HG02943 (cell line): ENCODE measurements at regions not wholly inside any gene's neighbourhood (a gene's known extent, or its start where the extent isn't known, plus 50 kb on each side); places are given as distances from the start of the nearest gene placed in this dataset.
"Not testable (repeated sequence)": the region's sequence is repeated elsewhere in the genome, so short reads cannot be mapped to it uniquely, and the experiment has no call there.

Source experiments
- ATAC-seq: cut with Tn5 transposase; IDR thresholded peaks from one replicate; pipeline ENCODE4 v1.9.1; 2021; ENCODE audit warnings: mild to moderate bottlenecking, low read depth, moderate library complexity; ENCODE audit not compliant: unreplicated experiment

DNA sequence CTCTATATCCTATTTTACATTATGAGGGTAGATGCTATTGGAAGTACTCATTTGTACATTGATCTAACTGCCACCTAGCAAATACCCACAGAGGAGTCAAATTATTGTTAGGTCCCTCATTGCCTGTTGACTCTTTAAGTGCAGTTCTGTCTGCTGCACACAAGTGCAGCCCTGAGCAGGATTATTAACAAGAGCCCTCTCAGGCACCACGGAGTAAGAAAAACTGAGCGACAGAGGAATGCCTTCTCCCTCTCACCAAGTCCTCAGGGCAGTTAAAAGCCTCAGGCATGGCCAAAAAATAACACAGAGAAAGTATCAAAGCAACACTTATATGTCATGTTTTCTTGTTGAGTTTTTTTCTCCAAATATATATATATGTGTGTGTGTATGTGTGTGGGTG is 340.0 kb upstream of the NRG3 start:
- ATAC-seq: no peak

DNA sequence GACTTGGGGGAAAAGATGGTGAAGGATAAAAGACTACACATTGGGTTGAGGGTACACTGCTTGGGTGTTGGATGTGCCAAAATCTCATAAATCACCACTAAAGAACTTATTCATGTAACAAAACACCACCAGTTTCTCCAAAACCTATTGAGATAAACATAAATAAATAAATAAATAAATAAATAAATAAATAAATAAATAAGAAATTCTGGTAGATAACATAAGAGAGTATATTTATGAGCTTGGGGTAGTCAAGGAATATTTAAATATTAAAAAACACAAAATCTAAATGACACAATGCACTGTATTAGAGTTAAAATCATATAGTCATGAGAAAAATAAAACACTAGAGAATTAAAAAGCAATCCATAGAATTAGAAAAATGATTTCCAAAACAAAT is 333.5 kb upstream of the NRG3 start:
- no peak for ATAC-seq

DNA sequence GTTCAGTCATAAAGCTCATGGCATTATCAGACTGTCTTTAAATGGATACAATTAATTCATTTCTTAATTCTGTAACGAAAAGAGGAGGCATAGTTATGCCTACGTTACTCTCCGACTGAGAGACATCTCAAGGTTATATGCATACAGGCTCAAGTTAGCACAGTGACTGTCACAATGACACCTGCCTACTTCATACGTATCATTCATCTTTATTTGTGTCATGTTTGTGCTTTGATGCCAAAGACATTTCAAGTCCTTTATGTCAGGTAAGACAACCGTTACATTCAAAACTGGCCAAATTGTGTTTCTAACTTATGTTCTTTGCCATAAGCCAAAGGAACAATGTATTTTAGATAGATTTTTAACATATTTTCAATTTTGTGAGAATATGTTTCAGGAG is 328.8 kb upstream of the NRG3 start:
- no peak for ATAC-seq

DNA sequence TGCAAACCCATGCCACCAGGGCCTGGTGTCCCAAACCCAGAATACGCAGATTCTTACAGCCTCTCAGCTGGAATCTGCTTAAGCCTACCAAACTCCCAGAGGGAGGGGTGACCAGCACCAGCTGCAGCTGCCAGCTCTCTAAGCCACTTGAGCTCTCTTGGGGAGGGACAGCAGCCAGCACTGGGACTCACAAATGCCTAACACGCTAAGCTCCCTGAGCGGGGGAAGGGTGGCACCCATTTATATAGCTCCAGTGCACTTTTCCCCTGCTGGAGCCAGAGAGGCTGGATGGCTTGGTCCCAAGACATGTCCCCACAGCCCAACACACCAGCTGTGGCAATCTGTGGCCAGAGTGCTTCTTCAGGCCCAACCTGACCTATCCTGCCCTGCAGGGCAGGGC is 326.8 kb upstream of the NRG3 start:
- ATAC-seq: no peak

DNA sequence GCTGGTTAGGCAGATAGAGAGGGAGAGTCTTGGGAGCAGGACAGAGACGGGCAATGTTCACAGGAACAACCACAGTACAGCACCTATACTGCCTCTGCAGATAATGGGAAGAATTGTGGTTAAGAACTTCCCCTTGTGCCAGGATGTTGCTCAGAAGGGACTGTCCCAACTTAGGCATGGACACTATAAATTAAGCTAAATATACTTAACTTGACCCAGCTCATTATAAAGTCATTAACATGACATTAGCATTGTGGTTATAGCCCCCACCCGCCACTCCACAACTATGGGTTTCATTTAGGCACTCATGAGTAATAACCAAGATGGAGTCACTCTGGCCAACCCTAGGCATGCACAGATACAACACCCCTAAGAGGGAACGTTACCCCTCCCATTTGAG is 310.9 kb upstream of the NRG3 start:
- ATAC-seq: no peak

DNA sequence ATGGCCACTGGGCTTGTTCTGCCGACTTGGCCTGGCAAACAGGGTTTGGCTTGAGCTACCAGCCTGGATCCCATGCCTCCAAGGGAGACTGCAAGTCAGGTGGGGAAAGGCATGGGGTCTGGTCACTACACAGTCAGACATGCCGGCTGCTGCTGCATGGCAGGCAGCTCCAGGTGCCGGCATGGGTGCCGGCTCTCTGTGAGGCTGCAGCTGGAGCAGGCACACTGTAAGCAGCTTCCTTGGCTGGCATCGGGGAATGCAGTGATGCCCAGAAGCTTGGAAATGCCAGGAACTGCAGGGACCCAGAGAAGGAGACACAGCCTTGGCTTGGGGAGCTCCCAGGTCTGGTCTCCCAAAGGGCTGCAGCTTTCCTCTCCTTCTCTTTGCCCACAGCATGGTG is 305.5 kb upstream of the NRG3 start:
- ATAC-seq: no peak

DNA sequence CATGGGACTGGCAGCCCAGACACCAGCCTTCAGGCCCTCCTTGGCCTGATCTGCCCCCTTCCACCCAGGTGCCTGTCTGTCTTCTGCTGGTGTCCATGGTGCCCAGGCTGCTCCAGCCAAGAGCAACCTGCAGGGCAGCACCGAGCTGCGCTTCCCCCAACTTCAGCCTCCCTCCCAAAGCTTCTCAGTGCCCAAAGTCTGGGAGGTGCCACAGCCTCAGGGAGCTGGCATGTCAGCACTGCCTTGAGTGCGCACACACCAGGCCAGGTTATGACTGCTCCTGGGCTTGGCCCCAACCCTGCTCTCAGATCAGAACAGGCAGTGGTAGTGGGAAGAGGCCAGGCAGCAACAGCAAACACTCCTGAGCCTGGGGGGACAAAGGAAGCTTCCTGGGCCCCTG is 304.6 kb upstream of the NRG3 start:
- no peak for ATAC-seq

DNA sequence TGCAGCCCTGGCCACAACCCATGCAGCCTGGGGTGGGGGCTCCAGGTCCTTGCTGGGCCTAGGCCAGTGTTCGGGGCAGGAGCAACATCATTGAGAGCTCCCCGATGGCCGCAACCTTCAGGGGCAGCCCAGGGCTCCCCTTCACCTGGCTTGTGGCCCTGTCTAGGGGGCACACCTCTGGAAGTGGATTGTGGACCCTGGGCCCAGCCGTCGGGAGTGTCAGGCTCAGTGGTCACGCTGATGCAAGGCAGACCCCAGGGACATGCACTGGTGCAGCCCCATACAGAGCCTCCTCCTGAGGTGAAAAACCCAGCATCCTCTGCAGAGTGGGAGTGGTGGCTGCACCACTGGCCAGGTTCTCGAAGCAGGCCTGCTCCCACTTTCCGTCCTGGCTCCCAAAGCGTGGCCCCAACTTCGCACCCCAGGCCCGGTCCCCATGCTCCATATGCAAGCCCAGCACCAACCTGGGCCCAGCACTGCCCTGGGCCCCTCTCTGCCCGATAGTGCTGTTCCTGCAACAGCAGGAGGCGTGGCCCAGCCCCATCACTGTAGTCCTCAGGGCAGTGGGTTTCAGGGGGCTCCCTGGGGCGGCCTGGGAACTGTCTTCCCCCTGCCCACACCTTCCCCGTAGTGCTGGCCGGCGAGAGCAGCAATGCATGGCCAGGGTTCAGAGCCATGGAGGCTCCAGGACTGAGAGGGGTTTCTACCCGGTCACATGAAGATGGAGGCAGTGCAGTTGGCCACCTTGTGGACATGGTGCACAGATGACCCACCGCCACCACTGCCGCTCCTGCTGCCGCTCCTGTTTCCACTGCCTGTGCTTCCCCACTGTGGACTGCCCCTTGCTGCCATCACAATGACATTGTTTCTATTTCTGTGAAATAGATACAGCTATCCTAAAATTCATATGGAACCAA is 303.9 kb upstream of the NRG3 start:
- no peak for ATAC-seq

DNA sequence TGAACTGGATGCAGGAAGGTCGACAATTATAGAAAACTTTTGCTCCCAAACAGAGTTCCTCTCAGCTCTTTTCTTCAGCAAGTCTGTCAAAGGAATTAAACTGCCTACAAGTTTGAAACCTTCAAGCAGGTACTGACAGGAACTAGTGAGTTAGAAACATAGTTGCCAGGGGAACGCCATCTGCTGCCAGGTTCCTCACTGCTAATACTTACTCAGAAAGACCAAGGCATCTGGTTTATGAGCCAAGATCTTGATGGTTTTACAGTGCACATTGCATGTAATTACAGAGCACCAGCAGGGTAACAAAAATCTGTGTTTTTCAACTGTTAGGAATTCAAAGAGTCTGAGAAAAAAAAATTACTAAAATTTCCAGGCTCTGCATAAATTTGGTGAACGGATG is 300.0 kb upstream of the NRG3 start:
- ATAC-seq: no peak

DNA sequence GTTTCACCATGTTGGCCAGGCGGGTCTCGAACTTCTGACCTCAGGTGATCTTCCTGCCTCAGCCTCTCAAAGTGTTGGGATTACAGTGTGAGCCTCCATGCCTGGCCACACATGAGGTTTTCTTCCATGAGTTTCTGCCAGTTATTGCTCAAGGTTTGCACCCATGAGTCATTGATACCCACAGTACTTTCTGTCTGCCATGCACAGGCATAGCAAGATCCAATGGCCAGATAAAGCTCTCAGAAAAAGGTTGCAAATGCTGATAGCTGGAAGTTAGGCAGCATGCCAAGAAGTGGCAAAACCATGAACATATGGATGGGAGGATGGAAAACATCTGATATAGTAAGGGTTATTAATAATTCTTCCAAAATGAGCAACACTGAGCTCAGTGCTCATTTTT is 298.7 kb upstream of the NRG3 start:
- ATAC-seq: no peak

DNA sequence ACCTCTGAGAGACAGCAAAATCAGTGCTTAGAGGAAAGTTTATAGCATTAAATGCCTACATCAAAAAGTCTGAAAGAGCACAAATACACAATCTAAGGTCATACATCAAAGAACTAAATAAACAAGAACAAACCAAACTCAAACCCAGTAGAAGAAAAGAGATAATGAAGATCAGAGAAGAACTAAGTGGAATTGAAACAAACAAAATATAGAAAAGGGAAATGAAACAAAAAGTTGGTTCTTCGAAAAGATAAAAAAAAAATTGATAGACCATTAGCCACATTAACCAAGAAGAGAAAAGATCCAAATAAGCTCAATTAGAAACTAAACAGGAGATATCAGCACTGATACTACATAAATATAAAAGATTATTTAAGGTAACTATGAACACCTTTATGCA is 280.0 kb upstream of the NRG3 start:
- ATAC-seq: no peak

DNA sequence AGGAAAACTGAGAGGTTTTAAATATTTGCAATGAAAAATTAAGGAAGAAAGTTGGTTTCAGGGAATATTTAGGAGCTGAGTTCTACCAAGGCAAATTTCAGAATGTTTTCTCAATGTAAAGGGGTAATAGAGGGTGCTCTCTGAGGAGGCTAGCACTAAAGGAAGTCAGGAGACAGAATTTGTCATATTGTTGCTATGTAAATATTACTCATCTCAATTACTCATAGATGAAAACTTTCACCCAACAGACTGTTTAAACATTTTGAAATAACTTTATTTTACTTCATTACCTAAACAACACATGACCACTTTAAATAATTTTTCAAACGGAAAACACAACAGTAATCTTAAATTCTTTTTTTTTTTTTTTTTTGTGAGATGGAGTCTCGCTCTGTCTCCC is 274.8 kb upstream of the NRG3 start:
- ATAC-seq: no peak

DNA sequence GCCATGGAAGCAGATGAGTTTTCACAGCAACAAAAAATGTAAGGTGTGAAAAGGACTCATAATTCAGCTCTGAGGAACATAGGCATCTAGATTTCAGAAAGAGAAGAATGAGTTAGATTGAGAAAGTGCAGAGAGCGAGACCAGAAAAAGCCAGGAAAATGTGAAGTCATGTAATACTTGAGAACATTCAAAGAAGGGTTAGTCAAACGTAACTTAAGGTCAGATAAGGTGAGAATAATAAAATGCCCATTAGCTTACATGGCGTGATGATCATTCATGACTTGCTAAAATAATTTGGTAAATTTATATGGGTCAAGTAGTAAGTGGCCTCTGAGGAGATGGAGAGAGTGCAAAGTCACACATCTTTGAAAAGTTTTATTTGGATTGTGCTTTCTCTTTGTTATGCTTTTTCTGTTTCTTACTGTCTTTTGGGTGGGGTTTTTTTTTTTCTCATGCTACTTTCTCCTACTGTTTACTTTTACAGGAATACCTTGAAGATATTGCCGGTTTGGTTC is 271.8 kb upstream of the NRG3 start:
- no peak for ATAC-seq

DNA sequence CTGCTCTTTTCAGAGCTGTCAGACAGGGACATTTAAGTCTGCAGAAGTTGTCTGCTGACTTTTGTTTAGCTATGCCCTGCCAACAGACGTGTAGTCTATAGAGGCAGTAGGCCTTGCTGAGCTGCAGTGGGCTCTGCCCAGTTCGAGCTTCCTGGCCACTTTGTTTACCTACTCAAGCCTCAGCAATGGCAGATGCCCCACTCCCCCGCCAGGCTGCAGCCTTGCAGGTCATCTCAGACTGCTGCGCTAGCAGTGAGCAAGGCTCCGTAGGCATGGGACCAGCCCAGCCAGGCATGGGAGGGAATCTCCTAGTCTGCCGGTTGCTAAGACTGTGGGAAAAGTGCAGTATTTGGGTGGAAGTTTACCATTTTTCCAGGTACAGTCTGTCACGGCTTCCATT is 230.5 kb upstream of the NRG3 start:
- ATAC-seq: not testable (repeated sequence)

DNA sequence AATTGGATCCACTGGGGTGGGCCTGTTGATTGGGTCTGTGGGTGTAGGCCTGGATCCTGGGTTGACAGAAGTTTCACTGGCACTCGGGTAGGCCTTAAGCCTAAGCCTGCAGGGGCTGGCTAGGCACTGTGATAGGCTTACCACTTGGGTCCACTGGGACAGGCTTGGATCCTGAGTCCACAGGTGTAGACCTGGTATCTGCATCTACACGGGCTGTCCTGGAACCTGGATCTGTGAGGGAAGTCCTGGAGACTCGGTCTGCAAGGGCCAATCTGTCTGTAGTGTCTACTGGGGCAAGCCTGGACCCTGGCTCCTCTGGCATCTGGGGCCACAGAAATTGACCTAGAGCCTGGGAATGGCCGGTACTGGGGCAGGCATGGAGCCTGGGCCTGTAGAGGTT is 219.0 kb upstream of the NRG3 start:
- ATAC-seq: no peak

DNA sequence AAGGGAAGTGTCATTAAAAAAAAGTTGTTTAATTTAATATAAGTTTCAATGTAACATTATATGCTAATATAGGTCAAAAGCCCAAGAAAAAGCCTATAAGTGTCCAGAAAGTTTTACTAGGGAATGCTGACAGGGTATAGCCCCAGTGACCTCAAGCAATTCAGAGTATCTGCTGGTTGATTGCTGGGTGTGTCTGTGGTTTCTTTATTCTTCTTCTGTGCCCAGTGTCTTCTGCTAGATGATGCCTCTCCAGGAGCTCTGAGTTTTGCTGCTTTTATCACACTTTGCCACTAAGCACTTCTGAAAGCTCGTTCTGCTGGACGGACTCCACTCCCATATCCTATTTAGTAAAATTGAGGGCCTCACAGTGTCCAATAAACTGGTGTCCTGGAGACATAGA is 212.2 kb upstream of the NRG3 start:
- ATAC-seq: no peak

DNA sequence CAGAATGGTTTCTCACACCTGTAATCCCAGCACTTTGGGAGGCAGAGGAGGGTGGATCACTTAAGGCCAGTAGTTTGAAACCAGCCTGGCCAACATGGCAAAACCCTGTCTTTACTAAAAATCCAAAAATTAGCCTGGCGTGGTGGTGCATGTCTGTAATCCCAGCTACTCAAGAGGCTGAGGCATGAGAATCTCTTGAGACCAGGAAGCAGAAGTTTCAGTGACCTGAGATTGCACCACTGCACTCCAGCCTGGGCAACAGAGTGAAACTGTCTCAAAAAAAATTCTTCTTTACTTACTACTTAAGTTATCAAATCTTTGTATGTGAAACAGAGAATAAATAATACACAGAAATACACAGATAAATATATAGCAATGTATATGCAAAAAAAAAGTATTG is 210.2 kb upstream of the NRG3 start:
- not testable (repeated sequence) for ATAC-seq

DNA sequence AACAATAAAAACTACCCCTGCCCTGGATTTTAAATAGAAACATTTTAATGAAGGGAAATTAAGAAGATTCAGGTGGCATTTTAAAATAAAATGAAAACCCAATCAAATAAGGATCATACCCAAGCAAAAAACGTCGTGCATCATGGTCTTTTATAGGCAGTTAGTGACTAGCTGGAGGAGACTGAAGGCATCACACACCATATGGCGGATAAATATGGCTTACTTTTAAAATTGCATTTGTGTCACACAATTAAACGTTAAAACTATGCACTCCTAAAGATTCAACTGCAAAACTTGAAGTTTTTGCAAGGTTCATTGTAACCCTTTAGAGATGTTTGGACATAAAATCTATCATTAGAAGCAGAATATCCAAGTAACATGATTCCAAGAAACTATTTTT is 200.1 kb upstream of the NRG3 start:
- no peak for ATAC-seq

DNA sequence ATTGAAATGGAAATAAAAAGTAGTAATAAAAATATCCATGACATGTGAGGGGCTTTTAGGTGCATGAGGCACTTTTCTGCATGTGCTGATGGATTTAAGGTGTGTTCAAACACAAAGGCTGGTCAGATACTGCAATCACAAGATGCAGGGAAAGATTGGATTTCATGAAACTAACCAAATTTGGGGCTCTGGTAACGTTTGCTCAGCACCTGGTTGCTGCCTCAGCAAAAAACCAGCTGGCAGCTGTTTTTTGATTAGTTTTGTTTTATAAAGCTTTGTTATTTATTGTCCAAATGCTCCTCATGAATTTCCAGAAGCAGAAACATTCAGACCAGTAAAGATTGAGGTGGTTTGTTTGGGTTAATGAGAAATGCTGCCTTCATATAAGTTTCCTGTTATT is 195.7 kb upstream of the NRG3 start:
- ATAC-seq: no peak

DNA sequence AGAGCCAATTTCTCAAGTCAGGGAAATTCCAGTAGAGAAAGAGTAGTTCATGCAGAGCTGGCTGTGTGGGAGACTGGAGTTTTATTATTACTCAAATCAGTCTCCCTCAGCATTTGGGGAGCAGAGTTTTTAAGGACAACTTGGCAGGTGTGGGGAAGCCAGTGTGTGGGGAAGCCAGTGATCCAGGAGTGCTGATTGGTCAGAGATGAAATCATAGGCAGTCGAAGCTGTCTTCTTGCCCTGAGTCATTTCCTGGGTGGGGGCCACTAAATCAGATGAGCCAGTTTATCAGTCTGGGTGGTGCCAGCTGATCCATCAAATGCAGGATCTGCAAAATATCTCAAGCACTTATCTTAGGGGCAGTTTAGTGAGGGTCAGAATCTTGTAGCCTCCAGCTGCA is 194.6 kb upstream of the NRG3 start:
- ATAC-seq: no peak

DNA sequence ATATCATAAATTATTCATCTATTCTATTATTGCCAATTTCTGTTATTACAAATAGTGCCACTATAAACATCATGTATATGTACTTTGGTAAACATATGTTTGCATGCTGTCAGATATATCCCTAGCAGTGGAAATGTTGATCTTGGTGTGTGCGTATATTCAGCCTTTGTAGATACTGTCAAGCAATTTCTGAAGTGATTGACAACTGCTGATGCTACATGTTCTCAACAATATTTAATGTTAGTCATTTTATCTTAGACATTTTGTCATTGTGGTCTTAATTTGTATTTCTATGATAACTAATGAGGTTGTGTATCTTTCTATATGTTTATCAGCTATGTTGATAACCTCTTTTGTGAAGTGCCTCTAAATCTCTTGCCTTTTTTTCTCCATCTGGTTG is 186.5 kb upstream of the NRG3 start:
- ATAC-seq: no peak

DNA sequence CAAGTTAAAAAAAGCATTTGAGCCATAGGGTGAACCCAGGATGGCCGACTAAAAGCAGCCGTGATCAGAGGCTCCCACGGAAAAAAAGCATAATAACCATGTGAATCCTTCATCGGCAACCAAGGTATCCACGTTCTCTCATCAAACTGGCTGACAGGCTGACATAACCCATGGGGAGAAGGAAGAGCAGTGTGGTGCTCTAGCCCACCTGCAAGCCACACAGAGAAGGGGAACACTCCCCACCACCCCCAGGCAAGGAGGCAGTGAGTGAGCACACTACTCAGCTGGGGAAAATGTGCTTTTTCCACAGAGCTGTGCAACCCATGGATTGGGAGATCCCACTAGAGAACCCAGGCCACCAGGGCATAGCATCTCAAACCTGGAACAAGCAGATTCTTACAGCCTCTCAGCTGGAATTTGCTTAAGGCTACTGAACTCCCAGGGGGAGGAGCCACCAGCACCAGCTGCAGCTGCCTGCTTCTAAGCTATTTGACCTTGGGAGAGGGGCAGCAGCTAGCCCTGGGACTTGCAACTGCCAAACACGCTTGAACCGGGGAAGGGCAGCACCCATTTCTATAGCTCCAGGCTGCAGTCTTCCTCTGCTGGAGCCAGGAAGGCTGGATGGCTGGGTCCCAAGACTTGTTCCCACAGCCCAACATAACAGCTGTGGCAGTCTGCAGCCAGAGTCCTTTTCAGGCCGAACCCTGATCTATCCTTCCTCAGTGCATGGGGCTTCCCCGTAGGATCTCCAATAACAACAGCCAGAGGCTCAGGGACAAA is 178.2 kb upstream of the NRG3 start:
- no peak for ATAC-seq
